ENCODE measurements at regions not wholly inside any gene's neighbourhood (a gene's known extent, or its start where the extent isn't known, plus 50 kb on each side); places are given as distances from the start of the nearest gene placed in this dataset.

- DNase-seq (ENCODE audit: low spot score), result no peak
Observed at GRCh38 chr3:66751842-66752241, 246.3 kb upstream of the KBTBD8 start.

DNA sequence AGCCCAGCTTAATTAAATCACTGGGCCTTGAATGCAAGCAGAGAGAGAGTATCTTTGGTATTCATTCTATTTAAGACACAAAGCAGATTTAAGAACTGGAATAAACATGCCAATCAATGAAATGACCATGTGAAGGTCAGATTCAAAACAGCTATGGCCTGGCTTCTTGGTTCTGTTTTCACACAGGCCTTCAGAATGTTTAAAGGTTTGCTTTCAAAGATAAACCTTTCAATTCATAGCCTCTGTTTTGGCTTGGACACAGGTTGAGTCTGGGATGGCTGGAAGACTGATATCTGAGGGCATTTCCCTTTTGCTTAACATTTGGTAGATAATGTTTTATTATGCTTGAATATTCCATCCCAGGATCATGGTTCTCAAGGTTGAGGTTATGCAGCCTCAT lies 244.4 kb upstream of the KBTBD8 start:
- no peak for DNase-seq (ENCODE audit: low spot score)

- DNase-seq (ENCODE audit: low spot score), result no peak
Observed at GRCh38 chr3:66754613-66755012, 243.5 kb upstream of the KBTBD8 start.

- DNase-seq (ENCODE audit: low spot score), result no peak
Observed at GRCh38 chr3:66755924-66756323, 242.2 kb upstream of the KBTBD8 start.

GRCh38 chr3:66756468-66757036 lies 241.6 kb upstream of the KBTBD8 start:
- DNase-seq (ENCODE audit: low spot score), result no peak

DNA sequence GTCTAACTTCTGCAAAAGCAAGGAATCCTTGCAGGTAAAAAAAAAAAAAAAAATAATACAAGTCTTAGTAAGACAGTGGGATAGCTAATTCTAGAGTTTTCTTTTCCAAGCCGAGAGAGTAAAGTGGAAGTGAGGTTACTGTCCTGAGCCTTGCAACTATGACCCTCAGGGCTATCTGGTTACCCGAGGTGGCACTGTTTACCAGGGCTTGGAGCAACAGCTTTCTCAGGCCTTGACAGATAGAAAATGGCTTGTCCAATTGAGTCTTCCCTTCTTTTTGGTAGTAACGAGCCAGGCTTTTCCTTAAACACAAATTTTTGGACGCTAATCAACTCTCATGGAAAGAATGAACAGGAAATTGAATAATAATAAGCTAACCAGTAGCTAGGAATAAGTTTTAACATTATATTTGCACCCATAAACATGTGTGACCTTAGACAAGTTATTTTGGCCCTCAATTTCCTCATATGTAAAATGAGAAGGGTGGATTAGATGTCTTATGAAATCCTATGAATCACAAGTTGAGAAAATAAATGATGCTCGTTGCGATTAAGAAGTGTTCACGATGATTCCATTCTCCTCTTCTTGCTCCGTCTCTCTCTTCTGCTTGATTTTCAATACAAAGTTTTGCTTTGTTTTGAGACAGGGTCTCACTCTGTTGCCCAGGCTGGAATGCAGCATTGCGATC lies 236.9 kb upstream of the KBTBD8 start:
- DNase-seq (ENCODE audit: low spot score), result no peak

- peak; percentile 30 for DNase-seq (ENCODE audit: low spot score)
Observed at GRCh38 chr3:66762916-66763693, 235.0 kb upstream of the KBTBD8 start.

DNA sequence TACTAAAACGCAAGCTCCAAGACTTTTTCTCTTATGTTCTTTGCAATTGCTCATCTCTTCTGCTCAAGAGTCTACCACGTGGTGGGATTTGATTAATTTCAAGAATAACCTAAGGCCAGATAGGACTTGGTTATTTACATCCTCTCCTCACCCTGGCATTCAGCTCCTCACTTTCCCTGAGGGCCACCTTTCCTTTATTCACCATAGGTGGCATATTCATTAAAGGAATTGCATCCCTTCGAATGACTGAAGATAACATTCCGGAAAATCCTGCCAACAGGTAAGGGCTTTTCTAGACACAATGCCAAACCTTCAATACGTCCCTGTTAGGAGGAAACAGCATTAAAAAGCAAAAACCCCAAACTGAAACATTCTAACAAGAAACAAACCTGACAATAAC lies 220.0 kb upstream of the KBTBD8 start:
- DNase-seq (ENCODE audit: low spot score), result no peak

- no peak for DNase-seq (ENCODE audit: low spot score)
Observed at GRCh38 chr3:66778777-66779176, 219.3 kb upstream of the KBTBD8 start.

DNA sequence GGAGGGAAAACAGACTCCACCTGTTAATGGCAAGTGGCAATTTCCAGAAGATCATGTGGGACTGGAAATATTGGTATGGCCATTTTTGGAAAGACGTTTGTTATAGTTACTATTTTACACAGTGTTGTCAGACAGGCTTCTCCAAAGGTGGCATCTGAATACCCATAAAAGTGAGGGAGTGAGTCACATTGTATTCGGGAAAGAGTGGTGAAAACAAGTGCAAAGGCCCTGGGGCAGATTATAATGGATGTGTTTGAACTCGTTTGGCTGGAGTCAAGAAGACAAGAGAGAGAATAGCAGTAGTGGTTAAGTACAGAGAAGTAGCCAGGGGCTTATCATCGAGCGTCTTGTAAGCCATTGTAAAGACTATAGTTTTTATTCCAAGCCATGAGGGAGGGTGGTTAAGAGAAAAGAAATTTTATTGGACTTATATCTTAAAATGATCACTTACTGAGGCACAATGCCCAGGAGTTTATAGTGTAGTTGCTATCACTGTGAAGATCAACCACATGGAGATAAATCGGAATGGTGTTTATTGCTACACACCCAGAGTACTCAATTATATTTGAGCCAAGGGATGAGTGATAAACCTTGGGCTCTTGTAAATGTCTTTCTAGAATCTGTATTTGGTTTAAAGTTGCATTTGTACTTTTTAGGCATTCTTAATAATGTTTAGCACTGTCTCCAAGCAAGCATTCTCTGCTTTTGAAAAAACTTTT lies 212.8 kb upstream of the KBTBD8 start:
- DNase-seq (ENCODE audit: low spot score), result no peak

DNA sequence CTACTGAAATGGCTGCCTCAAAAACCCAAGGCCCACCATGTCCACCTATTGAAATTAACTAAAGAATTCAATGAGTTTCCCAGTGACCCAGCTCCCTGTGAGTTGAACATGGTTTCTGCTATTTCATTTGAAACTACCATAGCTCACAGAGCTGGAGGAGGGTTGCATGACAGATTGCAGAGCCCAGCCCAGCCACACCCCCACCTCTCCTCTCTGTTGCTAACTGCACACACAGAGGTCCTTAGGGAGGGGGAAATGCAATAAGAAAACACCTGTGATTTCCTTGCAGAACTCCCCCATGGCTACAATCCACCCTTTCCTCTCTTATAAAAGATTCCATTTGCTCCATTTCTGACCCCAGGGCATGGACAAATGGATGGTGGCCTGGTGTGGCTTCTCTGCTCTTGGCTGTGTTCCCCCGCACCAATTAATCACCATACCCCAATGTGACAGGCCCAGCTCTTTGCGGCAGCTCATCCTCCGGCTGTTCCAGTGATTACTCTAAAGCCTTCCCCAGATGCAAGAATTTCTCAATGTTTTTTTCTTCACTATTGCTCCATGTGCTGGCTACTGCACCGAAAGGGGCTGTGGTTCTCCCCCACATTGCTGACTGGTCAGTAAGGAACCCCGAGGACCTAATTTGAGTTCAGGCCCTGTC lies 208.4 kb upstream of the KBTBD8 start:
- DNase-seq (ENCODE audit: low spot score), result no peak

DNA sequence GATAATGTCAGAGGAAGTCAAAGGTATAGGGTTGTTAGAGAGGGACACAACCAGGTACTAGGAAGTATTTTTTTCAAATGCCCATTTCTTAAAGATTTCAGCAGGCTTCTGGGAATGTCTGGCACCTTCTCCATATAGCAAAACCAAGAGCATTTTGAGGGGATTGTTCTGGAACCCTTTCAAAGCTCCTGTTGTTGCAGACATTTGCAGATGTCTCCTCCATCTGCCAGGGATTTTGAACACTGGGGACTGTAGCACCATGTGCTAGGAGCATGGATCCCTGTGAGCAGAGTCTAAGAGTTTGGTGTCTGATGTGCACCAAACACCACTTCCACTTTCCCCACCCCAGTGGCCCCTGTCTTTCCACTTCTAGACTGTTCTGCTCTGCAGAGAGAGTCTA lies 206.0 kb upstream of the KBTBD8 start:
- no peak for DNase-seq (ENCODE audit: low spot score)

DNA sequence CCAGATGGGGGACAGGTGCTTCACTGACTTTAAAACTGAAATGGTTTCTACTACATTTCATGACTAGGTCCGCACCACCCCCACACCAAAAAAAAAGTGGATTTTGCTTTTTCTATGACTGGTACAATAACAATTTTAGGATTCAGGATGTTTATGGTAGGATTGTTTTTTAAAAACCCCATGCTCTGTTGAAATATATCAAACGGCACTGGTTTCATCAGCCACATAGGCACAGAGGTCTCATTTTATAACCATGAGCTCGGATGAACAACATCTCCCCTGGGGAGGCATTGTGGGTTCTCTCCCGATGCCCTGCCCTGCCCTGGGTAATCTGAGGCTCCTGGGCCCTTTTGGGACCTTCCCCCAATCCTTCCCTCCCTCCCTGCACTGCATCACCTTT lies 202.7 kb upstream of the KBTBD8 start:
- no peak for DNase-seq (ENCODE audit: low spot score)

GRCh38 chr3:66796343-66796742 lies 201.8 kb upstream of the KBTBD8 start:
- no peak for DNase-seq (ENCODE audit: low spot score)

GRCh38 chr3:66797889-66798560 lies 200.1 kb upstream of the KBTBD8 start:
- peak; percentile 77 for DNase-seq (ENCODE audit: low spot score)

DNA sequence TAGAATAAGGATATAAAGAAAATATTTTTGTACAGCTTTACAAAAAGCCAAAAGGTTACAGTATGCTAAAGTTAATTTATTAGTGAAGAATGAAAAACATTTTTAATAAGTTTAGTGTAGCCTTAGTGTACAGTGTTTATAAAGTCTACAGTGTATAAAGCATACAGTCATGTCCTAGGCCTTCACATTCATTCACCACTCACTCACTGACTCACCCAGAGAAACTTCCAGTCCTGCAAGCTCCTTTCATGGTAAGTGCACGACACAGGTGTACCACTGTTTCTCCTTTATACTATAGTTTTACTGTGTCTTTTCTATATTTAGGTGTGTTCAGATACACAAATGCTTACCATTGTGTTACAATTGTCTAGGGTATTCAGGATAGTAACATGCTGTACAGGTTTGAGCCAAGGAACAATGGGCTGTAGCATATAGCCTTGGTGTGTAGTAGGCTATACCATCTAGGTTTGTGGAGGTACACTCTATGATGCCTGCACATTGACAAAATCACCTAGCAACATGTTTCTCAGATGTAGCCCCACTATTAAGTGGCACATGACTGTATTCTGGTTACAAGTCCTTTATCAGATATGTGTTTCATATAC lies 197.1 kb upstream of the KBTBD8 start:
- DNase-seq (ENCODE audit: low spot score), result no peak

GRCh38 chr3:66803206-66803605 lies 194.9 kb upstream of the KBTBD8 start:
- DNase-seq (ENCODE audit: low spot score), result peak; percentile 23

- no peak for DNase-seq (ENCODE audit: low spot score)
Observed at GRCh38 chr3:66803721-66804695, 194.1 kb upstream of the KBTBD8 start.

DNA sequence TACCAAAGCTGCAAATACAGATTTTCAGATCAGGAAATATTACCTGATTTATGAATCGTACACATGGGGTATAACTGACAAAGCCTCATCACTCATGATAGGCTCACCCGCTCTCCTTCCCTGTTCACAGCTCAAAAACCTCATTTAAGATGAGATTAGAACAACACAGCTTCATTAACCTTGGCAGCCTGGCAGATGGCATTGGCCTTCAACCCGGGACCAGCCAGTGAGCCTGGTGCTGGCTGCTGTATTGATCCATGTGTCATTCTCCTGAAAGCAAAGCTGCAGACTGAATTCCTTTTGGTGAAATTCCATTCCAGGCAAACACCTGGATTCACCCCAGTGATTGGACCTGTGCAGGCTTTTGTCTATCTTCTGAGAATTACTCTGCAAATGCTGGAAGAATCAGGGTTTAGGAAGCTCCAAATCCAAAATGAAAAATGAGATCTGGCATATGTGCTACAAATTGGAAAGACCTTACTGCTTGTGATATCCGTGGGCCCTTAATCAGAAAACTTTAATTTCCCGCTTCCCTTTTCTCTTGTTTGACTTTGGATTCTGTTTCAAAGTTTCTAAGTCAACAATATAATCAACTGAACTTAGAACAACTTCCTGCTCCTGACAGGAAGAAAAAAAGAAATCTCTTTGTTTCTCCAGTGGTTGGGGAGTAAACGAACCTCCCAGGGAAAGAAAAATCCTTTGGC lies 189.1 kb upstream of the KBTBD8 start:
- no peak for DNase-seq (ENCODE audit: low spot score)
